Neural cell (in vitro differentiated cells): ENCODE measurements at regions not wholly inside any gene's neighbourhood (a gene's known extent, or its start where the extent isn't known, plus 50 kb on each side); places are given as distances from the start of the nearest gene placed in this dataset.

Experiments
- CTCF ChIP-seq: fragments of 450-650 bp; IDR thresholded peaks from 2 replicates; pipeline ENCODE4 v1.5.1; 2014; ENCODE audit warnings: antibody characterized with exemption, mild to moderate bottlenecking, moderate library complexity; ENCODE audit not compliant: poor library complexity, severe bottlenecking
- EP300 ChIP-seq: fragments of 450-650 bp; conservative IDR thresholded peaks from 2 replicates; pipeline ENCODE4 v1.6.1; 2014; ENCODE audit warnings: antibody characterized with exemption, mild to moderate bottlenecking, moderate library complexity; ENCODE audit not compliant: poor library complexity, severe bottlenecking
- EZH2 ChIP-seq: fragments of 200-600, 300-800 bp; shearing (Covaris generic), sonication (generic); IDR thresholded peaks from 2 replicates; pipeline ENCODE4 v1.6.1; 2014; ENCODE audit warnings: antibody characterized with exemption, low read length, borderline replicate concordance, mild to moderate bottlenecking; ENCODE audit not compliant: insufficient read depth, poor library complexity, severe bottlenecking
- MXI1 ChIP-seq: fragments of 450-650 bp; conservative IDR thresholded peaks from 2 replicates; pipeline ENCODE4 v1.6.1; 2014; ENCODE audit warnings: antibody characterized with exemption, mild to moderate bottlenecking; ENCODE audit not compliant: poor library complexity, severe bottlenecking
- POLR2AphosphoS5 ChIP-seq: IDR thresholded peaks from 2 replicates; pipeline ENCODE4 v1.6.1; 2012
- REST ChIP-seq: IDR thresholded peaks from 2 replicates; pipeline ENCODE4 v1.6.1; 2012; ENCODE audit warnings: borderline replicate concordance
- TAF1 ChIP-seq: IDR thresholded peaks from 2 replicates; pipeline ENCODE4 v1.6.1; 2012; ENCODE audit warnings: low read depth

GRCh38 chr6:1002989-1003388 lies 308.9 kb upstream of the FOXQ1 start:
- TF ChIP-seq POLR2AphosphoS5 (no peak), CTCF (no peak), REST (no peak), EZH2 (no peak), EP300 (no peak), MXI1 (no peak), TAF1 (no peak)
